Hippocampal formation (tissue), 2 donors: ENCODE measurements at regions not wholly inside any gene's neighbourhood (a gene's known extent, or its start where the extent isn't known, plus 50 kb on each side); places are given as distances from the start of the nearest gene placed in this dataset.

Source experiments
- DNase-seq, 2 donors: peaks; one replicate each; lab custom pipeline; 2025; lab: John Stamatoyannopoulos, UW

GRCh38 chr3:182683858-182684257 lies 109.4 kb upstream of the ATP11B start:
- DNase-seq: no peak

GRCh38 chr3:182686033-182686886 lies 107.0 kb upstream of the ATP11B start:
- DNase-seq: no peak

DNA sequence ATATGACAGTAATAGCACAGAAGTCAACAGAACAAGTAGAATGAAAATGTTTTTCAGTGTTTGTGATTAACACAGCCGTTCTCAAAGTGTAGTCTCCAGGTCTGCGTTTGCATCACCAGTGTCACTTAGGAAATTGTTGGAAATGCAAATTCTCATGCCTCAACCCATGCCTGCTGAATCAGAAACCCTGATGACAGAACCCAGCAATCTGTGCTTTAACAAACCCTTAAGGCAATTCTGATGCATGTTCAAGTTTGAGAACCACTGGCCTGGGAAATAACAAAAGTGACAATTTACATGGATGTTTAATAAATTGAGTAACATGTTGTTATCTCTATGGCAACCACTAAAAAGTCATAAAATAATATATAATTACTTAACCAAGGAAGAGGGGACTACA lies 103.1 kb upstream of the ATP11B start:
- DNase-seq: no peak

GRCh38 chr3:182692021-182692420 lies 101.3 kb upstream of the ATP11B start:
- no peak for DNase-seq

GRCh38 chr3:182692695-182693094 lies 100.6 kb upstream of the ATP11B start:
- DNase-seq: no peak

DNA sequence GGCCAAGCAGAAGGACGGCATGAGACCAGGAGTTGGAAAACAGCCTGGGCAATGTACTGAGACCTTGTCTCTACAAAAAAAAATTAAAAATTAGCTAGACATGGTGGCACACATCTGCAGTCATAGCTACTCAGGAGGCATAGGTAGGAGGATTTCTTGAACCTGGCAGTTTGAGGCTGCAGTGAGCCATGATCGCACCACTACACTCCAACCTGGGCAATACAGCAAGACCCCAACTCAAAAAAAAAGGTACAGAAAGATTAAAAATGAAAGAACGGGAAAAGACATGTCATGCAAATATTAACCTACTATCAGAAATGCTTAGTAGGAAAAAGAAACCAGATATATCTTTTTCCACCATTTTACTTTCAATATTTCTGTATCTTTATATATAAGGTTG lies 99.6 kb upstream of the ATP11B start:
- DNase-seq: no peak

- no peak for DNase-seq
These were observed 96.4 kb upstream of the ATP11B start for GRCh38 chr3:182696916-182697315.

DNA sequence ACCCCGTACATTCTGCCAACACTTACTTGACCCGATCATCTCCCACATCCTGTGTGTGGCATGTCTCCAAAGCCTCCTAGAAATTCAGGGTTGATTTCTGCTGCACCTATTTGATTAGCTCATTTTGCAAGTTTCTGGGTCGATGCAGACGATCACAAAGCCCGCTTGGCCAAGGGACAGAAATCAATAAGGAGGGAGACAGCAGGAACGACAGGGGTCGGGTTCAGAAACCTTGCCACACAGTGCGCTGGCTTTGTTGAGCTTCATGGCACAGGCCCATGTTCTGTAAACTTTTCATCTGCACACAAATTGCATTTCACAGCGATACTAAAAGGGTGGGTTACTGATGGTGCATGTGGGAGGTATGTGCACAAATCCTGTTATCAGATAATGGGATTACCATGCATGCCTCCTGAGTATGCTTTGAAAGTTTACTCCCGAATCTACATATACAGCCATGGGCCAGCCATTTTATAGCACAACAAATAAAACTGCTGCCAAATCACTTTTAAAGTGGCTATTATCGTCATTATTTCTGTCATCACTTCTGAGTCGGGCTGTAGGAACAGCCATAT lies 95.9 kb upstream of the ATP11B start:
- DNase-seq: no peak

DNA sequence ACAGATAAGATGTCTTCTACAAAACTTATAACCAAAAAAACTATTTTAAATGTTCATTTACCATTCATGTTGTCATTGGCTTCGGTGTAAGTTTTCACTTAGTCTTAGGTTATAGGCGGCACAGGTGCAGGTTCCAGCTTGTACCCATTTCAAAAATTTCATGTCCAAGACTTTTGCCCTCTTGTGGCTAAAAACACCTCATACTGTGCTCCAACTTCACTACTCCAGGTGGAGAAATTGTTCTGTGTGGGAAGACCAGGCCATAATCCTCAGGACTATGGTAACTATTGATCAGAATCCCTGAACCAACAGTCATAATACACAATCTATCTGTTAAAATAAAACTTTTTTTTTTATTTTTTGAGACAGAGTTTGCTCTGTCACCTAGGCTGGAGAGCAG lies 95.2 kb upstream of the ATP11B start:
- no peak for DNase-seq

DNA sequence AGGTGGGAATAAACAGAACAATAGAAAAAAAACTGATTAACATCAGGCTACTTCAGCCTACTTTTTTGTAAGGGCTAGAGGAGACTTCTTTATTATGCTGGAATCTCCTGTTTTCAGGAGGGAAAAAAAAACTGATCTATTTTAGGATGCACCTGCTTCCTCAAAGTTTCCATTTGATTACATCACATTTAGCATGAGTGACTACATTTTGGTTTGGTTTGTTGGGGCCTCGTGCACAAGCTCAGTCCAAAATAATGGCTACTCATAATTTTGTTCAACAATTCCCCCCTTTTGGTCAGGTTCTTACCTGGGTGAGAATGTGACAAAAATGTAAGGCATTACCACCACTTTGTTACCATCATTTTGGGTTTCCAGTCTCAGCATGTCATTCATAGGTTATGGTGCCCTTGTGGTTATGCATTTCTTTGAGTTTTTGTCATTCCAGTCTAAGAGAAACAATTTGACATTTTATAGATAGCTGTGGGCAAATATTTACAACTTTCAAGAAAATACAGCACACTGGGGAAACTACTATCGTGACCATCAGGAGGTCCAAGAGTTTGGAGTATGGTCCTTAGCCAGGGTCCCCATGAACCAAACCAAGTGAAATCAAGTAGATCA lies 93.6 kb upstream of the ATP11B start:
- DNase-seq: no peak

DNA sequence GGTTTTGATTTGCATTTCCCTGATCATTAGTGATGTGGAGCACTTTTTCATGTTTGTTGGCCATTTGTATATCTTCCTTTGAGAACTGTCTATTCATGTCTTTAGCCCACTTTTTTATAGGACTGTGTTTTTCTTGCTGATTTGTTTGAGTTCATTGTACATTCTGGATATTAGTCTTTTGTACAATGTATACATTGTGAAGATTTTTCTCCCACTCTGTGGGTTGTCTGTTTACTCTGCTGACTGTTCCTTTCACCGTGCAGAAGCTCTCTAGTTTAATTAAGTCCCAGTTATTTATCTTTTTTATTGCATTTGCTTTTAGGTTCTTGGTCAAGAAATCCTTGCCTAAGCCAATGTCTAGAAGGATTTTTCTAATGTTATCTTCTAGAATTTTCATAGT lies 91.1 kb upstream of the ATP11B start:
- DNase-seq: no peak

DNA sequence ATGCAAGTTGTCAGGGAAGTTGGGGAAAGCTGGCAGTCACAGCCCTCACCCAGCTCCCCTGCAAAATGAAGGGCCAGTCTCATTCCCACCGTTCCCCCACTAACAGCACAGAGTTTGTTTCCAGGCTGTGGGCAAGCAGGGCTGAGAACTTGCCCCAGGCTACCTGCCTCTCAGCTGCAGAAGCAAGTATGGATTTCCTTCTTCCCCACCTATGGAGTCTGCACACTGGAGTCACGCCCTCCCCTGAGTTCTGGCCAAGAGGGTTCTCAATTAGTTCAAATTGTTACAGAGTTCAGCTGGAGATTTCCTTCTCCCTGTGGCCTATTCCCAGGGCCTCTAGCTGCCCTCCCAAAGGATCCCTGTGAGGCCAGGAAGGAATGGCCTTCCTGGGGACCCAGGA lies 90.1 kb upstream of the ATP11B start:
- DNase-seq: no peak

GRCh38 chr3:182704926-182705325 lies 88.4 kb upstream of the ATP11B start:
- DNase-seq: no peak

DNA sequence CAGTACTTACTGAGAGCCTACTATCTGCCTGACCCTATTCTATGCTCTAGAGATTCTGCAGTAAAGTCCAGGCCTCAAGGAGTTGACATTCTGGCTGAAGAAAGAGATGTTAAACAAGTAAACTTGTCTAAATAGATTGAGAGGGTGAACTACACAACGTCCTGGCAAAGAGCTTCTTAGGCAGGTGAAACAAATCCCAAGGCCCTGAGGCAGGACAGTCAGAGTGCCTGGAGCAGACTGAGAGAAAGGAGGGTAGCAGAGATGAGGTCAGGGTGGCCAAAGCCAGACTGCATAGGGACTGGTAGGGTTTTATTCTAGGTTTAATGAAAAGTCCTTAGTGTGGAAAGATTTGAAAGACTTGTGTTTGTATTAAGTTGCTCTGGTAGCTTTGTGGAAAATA lies 84.5 kb upstream of the ATP11B start:
- no peak for DNase-seq

DNA sequence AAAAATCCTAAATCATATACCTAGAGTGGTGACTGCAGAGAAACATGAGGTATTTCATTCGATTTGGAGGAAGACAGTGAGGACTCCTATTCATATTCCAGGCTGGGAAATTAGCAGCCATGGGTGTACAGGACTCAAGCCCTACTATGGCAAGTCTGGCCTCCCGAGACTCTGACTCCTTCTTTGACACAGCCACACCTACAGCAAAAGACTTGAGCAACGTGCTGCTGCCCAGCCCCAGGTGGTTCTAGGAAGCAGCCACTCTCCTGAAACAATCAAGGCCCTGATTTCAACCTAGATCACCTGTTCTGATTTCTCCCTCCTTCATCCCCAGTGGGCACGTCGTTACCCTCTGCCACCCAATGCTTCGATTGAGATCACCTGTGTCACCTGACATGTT lies 84.0 kb upstream of the ATP11B start:
- no peak for DNase-seq

- DNase-seq: no peak
These were observed 82.6 kb upstream of the ATP11B start for GRCh38 chr3:182710557-182711157.

- DNase-seq: no peak
These were observed 82.0 kb upstream of the ATP11B start for GRCh38 chr3:182711261-182711683.

DNA sequence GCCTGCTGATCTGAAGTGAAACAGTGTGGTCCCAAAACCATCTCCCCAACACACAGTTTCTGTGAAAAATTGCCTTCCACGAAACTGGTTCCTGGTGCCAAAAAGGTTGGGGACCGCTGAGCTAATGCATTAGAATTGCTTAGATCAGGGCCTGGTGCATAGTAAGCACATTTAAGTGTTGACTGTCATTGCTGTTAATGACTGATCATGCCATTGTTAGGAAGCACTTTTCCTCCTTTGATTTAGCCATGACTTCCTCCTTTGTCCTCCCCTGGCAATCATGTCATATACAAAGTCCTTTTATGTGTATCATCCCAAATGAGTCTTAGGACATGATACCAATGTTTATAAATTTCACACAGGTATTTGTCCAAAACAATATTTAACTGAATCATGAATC lies 81.5 kb upstream of the ATP11B start:
- DNase-seq: no peak

GRCh38 chr3:182713111-182713510 lies 80.2 kb upstream of the ATP11B start:
- DNase-seq: no peak

DNA sequence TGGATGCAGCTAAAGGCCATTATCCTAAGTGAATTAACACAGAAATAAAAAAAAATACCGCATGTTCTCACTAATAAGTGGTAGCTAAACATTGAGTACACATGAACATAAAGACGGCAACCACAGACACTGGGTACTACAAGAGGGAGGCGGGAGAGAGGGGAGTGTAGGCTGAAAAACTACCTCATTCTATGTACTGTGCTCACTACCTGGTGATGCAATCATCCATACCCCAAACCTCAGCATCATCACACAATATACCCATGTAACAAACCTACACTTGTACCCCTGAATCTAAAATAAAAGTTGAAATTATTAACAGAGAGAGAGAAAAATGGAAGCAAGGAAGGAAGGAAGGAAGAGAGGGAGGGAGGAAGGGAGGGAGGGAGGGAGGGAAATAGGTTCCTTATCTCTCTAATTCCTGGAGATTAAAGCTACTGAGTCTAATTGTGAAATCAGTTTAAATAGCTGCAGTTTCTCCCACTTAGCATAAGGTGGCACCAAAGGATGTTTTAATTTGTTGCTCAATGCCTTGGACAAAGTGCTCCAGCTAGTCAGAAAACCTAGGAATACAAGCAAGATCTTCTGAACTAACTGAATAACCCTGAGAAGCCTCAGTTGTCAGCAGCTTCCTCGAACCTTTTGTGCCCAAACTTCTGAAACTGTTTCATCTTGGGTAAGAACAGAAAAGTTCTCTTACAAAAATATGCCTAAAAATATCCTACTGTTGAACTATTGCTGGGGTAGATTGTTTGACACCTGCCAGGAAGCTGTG lies 79.4 kb upstream of the ATP11B start:
- DNase-seq: peak in 1 of 2 donors; percentile 58

DNA sequence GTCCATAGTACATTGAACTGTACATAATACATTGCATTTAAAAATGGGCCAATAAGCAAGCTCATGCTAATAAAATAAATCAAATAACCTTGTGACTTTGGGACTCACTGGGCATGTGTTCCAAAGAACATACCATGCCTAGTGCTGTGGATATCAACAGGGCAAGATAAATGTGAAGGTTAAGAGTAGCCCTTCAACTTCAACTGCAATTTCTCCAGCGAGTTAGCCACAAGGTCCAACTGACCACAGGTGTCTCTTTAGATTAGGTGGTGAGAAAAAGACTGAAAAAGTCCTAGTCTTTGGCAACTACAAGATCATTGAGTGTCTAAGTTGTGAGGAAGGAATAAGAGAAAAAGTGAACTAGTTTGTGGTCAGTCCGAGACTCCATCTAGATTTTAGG lies 78.3 kb upstream of the ATP11B start:
- DNase-seq: no peak

DNA sequence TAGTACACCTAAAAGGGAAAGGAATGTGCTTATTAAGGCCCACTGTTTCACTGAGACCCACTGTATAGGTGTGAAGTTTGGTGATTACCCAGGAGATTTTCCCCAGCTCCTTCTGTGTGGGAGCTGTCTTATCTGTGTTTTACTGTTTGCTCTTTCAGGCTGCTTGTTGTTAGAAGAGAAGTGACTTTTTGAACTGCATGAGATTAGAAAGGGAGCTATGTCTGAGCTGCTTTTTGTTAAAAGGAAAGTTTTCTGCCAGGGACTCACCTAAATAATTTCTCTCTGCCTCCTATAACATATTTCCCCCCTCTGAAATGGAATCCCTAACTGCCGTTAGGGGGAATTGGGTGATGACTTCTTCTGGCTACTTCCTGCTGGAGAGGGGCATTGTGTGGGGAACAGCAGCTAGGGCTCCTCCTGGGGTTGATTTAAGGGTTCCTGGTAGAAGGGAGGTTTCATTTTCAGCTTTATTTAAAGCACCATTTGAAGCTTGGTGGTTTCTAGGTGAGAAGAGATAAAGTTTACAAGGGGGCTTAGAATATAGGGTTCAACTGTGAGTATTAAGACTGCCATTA lies 77.1 kb upstream of the ATP11B start:
- no peak for DNase-seq
